ENCODE measurements at regions not wholly inside any gene's neighbourhood (a gene's known extent, or its start where the extent isn't known, plus 50 kb on each side); places are given as distances from the start of the nearest gene placed in this dataset.

DNA sequence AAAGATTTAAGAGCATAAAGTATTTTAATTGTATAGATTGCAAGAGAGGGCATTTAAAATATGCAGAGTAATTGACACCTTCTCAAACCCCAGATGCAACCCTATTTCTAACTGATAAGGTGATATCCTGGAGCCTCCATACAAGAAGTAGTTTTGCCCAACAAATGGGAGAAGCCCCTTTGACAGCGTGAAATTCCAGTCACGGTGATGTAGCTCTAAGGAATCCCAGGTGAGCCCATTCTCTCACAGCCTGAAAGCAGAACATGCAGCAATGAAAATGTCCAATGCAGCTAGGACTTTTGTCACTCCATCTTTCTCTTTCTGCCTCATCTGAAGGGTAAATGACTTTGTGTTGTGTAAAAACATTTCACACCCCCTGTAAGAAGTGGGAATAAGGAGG, 96.4 kb downstream of the TMEM212 start:
- Histone ChIP-seq H3K27ac (ENCODE audit: low read depth in 1 of 2, low read length in 2 of 2) (no peak overlapping the region), H3K4me1 (ENCODE audit: control insufficient read depth in 1 of 2, insufficient read depth in 2 of 2, low read length in 2 of 2) (no peaks in the 10 kb centered on the region), H3K36me3 (ENCODE audit: control insufficient read depth in 1 of 2, insufficient read depth in 2 of 2, low read length in 1 of 2) (no peaks in the 10 kb centered on the region), H3K27me3 (ENCODE audit: control insufficient read depth in 1 of 2, insufficient read depth in 2 of 2, low read length in 1 of 2) (no peaks in the 10 kb centered on the region), H3K9me3 (ENCODE audit: control insufficient read depth, low read length) (no peaks in the 10 kb centered on the region), H3K4me3 (ENCODE audit: low read length in 2 of 2) (no peak overlapping the region)
- WGBS, 2 donors, result 97% methylated on average over 2 of the region's 2 CpGs
- intact Hi-C loops (cut with DNase I), result no loop called here
- ATAC-seq (ENCODE audit: low FRiP score), result no peak
- no peak for DNase-seq

DNA sequence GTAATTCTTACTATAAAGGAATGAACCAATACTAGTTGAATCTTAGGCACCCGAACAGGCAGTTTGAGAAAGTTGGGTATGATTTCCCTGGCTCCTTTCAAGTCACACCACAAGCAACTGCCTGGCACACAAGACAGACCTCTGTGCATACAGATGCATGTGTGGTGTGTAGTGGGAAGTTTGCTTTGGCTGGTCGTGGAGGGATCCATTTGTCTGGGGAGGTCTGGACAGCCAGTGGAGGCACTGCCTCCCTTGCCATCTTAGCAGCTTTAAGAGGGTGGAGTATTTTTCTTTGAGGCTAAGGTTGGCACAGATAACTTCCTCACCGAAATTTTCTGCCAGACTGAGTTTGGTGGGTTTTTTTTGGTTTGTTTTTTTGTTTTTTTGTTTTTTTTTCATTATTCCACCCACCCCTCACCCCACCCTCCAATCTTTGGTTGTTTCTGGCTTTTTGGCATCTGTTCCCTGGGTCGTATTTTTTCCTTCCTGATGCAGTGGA, 97.1 kb downstream of the TMEM212 start:
- no peaks in the 10 kb centered on the region for H3K9me3 ChIP-seq (ENCODE audit: control insufficient read depth, low read length)
- ATAC-seq (ENCODE audit: low FRiP score), result no peak
- no peak overlapping the region for H3K4me3 ChIP-seq (ENCODE audit: low read length in 2 of 2)
- WGBS, 2 donors, result 15 to 20% methylated on average over 4 of the region's 4 CpGs
- H3K27ac ChIP-seq (ENCODE audit: low read depth in 1 of 2, low read length in 2 of 2), result no peak overlapping the region
- H3K27me3 ChIP-seq (ENCODE audit: control insufficient read depth in 1 of 2, insufficient read depth in 2 of 2, low read length in 1 of 2), result no peaks in the 10 kb centered on the region
- DNase-seq, result no peak
- intact Hi-C loops (cut with DNase I), result no loop called here
- H3K36me3 ChIP-seq (ENCODE audit: control insufficient read depth in 1 of 2, insufficient read depth in 2 of 2, low read length in 1 of 2), result no peaks in the 10 kb centered on the region
- no peaks in the 10 kb centered on the region for H3K4me1 ChIP-seq (ENCODE audit: control insufficient read depth in 1 of 2, insufficient read depth in 2 of 2, low read length in 2 of 2)

DNA sequence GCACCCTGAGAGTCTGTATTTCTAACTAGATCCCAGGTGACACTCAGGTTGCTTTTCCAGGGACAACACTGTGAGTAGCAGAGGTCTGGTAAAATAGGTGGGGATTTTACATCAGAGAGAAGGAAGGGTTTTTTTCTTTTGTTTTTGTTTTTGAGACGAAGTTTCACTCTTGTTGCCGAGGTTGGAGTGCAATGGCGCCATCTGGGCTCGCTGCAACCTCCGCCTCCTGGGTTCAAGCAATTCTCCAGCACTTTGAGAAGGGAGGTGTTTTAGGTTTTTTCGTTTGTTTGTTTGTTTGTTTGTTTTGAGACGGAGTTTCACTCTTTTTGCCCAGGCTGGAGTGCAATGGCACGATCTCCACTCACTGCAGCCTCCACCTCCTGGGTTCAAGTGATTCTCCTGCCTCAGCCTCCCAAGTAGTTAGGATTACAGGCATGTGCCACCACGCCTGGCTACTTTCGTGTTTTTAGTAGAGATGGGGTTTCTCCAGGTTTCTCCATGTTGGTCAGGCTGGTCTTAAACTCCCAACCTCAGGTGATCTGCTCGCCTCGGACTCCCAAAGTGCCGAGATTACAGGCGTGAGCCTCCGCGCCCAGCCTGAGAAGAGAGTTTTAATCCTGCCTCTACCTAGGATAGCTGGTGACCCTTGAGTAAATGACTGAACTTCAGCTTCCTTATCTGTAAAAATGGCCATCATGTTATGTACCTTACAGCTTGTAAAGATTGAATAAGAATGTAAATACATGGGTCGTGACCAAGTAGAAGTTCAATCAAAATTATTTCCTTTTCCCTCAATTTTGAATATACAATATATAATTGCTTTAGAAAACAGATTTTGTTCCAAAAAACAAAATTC, 95.9 kb upstream of the FNDC3B start:
- no peak for ATAC-seq (ENCODE audit: low FRiP score)
- H3K4me1 ChIP-seq (ENCODE audit: control insufficient read depth in 1 of 2, insufficient read depth in 2 of 2, low read length in 2 of 2), result no peaks in the 10 kb centered on the region
- WGBS, 2 donors, result 92 to 95% methylated on average over 16 to 17 of the region's 17 CpGs

DNA sequence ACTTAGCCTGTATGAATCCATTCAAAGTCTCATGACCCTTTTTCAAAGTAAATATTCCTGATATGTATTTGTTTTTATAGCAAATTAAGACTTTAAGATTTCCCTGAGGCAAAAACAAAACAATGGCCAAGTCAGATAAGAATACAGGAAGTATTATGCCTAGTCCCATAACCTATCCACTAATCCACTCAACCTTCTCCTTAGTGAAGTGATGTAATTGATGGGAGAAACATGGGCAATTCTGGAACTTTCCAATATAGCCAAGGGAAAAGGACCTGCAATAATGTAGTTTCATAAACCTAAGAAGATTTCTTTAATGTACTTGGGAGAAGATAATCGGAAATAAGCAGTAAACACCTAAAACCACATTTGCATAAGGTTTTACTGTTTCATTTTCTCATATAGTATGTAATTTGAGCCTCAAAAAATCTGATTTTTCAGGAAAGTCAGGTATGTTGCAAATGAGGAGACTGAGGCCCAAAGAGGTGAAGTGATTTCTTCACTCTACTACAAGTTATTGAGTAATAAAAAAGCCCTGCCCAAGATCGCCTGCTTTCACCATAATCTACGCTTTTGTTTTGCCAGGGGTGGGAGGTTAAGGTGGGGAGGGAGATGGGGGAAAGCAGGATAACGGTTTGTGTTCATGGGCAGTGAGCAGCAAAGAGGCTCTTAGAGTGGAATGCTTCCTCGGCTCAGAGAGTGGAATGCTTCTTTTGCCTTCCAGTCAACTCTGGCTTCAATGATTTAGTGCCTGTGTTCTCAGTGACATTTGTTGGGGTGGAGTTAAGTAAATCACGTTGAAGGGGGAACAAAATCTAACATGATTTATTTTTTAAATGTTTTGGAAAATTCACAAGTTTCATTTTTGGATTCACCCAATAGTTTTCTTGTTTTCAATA, 95.0 kb upstream of the FNDC3B start:
- intact Hi-C loops (cut with DNase I), result no loop called here
- ATAC-seq (ENCODE audit: low FRiP score), result peak; percentile 44
- WGBS, 2 donors, result 38 to 41% methylated on average over 6 of the region's 6 CpGs
- Histone ChIP-seq H3K27ac (ENCODE audit: low read depth in 1 of 2, low read length in 2 of 2) (no peak overlapping the region), H3K9me3 (ENCODE audit: control insufficient read depth, low read length) (no peaks in the 10 kb centered on the region), H3K27me3 (ENCODE audit: control insufficient read depth in 1 of 2, insufficient read depth in 2 of 2, low read length in 1 of 2) (no peaks in the 10 kb centered on the region), H3K4me1 (ENCODE audit: control insufficient read depth in 1 of 2, insufficient read depth in 2 of 2, low read length in 2 of 2) (no peaks in the 10 kb centered on the region), H3K36me3 (ENCODE audit: control insufficient read depth in 1 of 2, insufficient read depth in 2 of 2, low read length in 1 of 2) (no peaks in the 10 kb centered on the region), H3K4me3 (ENCODE audit: low read length in 2 of 2) (no peak overlapping the region)
- no peak for DNase-seq

More for the DNA sequence above, 95.9 kb upstream of the FNDC3B start:
- no peaks in the 10 kb centered on the region for H3K27me3 ChIP-seq (ENCODE audit: control insufficient read depth in 1 of 2, insufficient read depth in 2 of 2, low read length in 1 of 2)
- no peak for DNase-seq
- no peak overlapping the region for H3K4me3 ChIP-seq (ENCODE audit: low read length in 2 of 2)
- H3K36me3 ChIP-seq (ENCODE audit: control insufficient read depth in 1 of 2, insufficient read depth in 2 of 2, low read length in 1 of 2), result no peaks in the 10 kb centered on the region
- no peak overlapping the region for H3K27ac ChIP-seq (ENCODE audit: low read depth in 1 of 2, low read length in 2 of 2)
- intact Hi-C loops (cut with DNase I), result no loop called here
- no peaks in the 10 kb centered on the region for H3K9me3 ChIP-seq (ENCODE audit: control insufficient read depth, low read length)

DNA sequence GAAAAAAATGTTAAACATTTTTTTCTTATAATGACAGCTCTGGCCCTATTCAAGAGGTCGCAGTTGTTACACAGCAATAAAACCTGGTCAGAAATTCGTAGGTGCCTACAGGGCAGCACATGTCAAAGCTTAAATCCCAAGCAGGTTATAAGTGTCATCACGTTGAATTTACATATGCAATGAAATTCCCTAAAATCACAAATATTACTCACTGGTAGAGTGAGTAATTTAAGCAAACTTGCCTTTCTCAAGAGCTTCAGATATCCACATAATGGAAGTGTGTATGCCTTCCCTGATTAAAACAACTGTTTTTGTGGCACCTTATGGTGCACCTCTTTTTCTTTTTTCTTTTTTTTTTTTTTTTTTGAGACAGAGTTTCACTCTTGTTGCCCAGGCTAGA, 90.7 kb upstream of the FNDC3B start:
- no peaks in the 10 kb centered on the region for H3K27me3 ChIP-seq (ENCODE audit: control insufficient read depth in 1 of 2, insufficient read depth in 2 of 2, low read length in 1 of 2)
- intact Hi-C loops (cut with DNase I), result no loop called here
- no peak overlapping the region for H3K4me3 ChIP-seq (ENCODE audit: low read length in 2 of 2)
- H3K4me1 ChIP-seq (ENCODE audit: control insufficient read depth in 1 of 2, insufficient read depth in 2 of 2, low read length in 2 of 2), result no peaks in the 10 kb centered on the region
- H3K9me3 ChIP-seq (ENCODE audit: control insufficient read depth, low read length), result no peaks in the 10 kb centered on the region
- no peaks in the 10 kb centered on the region for H3K36me3 ChIP-seq (ENCODE audit: control insufficient read depth in 1 of 2, insufficient read depth in 2 of 2, low read length in 1 of 2)
- DNase-seq, result no peak
- 91 to 92% methylated on average over 3 of the region's 3 CpGs for WGBS, 2 donors
- H3K27ac ChIP-seq (ENCODE audit: low read depth in 1 of 2, low read length in 2 of 2), result no peak overlapping the region
- ATAC-seq (ENCODE audit: low FRiP score), result no peak

DNA sequence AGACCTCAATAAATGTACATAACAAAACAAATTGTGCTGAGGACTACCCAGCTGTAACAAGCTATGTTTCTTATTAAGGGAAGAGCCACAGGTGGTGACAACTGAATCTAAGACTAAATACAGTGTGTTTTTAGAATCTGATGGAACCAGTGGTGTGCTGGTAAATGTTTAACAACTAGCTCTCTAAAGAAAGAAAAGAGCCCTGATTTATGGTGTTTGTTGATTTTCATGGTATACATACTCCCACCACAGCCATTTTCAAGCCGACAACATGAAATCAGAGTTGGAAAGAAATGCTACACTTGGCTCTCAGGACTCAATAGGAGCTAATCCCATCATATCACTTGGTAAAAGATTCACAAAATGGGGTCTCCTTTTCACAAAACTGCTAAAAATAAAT, 89.8 kb upstream of the FNDC3B start:
- intact Hi-C loops (cut with DNase I), result no loop called here
- 79 to 92% methylated on average over 1 of the region's 1 CpG for WGBS, 2 donors
- no peak for ATAC-seq (ENCODE audit: low FRiP score)

DNA sequence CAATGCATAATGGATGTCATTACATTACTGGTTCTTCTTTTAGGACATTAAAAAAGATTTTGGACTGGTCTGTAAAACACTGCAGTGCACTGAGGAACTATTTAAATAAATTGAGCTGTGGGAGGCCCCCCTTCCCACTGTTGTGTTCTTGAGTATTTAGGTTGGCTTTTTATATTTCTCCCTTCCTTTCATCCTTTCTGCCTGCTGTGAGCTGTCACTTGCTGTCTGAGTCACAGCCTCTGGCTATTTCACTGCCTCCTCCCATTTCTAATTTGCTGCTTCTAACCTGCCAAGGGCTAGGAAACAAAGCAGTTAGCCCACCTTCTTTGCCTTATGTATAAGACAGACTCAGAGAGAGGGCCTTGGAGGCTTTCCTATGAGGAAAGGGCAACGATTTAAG, 89.0 kb upstream of the FNDC3B start:
- intact Hi-C loops (cut with DNase I), result no loop called here
- Histone ChIP-seq H3K27me3 (ENCODE audit: control insufficient read depth in 1 of 2, insufficient read depth in 2 of 2, low read length in 1 of 2) (no peaks in the 10 kb centered on the region), H3K36me3 (ENCODE audit: control insufficient read depth in 1 of 2, insufficient read depth in 2 of 2, low read length in 1 of 2) (no peaks in the 10 kb centered on the region), H3K4me3 (ENCODE audit: low read length in 2 of 2) (no peak overlapping the region), H3K27ac (ENCODE audit: low read depth in 1 of 2, low read length in 2 of 2) (no peak overlapping the region), H3K4me1 (ENCODE audit: control insufficient read depth in 1 of 2, insufficient read depth in 2 of 2, low read length in 2 of 2) (no peaks in the 10 kb centered on the region), H3K9me3 (ENCODE audit: control insufficient read depth, low read length) (no peaks in the 10 kb centered on the region)
- ATAC-seq (ENCODE audit: low FRiP score) (no peak), DNase-seq (no peak)
- WGBS, 2 donors, result 26 to 28% methylated on average over 1 of the region's 1 CpG

More for the DNA sequence above, 89.8 kb upstream of the FNDC3B start:
- Histone ChIP-seq H3K27me3 (ENCODE audit: control insufficient read depth in 1 of 2, insufficient read depth in 2 of 2, low read length in 1 of 2) (no peaks in the 10 kb centered on the region), H3K36me3 (ENCODE audit: control insufficient read depth in 1 of 2, insufficient read depth in 2 of 2, low read length in 1 of 2) (no peaks in the 10 kb centered on the region), H3K4me1 (ENCODE audit: control insufficient read depth in 1 of 2, insufficient read depth in 2 of 2, low read length in 2 of 2) (no peaks in the 10 kb centered on the region), H3K27ac (ENCODE audit: low read depth in 1 of 2, low read length in 2 of 2) (no peak overlapping the region), H3K9me3 (ENCODE audit: control insufficient read depth, low read length) (no peaks in the 10 kb centered on the region), H3K4me3 (ENCODE audit: low read length in 2 of 2) (no peak overlapping the region)
- no peak for DNase-seq

DNA sequence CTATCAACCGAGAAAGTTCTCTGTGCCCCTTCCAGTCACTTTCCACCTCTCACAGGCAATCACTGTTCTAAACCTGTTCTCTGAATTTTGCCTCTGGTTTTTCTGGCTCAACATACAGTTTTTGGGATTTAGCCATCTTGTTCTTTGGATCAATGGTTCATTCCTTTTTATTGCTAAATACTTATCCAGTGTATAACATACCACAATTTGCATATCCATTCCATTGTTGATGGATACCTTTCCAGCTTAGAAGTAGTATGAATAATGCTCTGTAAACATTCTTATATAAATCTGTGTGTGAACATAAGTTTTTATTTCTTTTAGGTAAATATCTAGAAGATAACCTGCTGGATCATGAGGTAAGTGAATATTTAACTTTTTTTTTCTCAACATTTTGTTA, 87.8 kb upstream of the FNDC3B start:
- H3K27ac ChIP-seq (ENCODE audit: low read depth in 1 of 2, low read length in 2 of 2), result no peak overlapping the region
- intact Hi-C loops (cut with DNase I), result no loop called here
- no peak overlapping the region for H3K4me3 ChIP-seq (ENCODE audit: low read length in 2 of 2)
- H3K27me3 ChIP-seq (ENCODE audit: control insufficient read depth in 1 of 2, insufficient read depth in 2 of 2, low read length in 1 of 2), result no peaks in the 10 kb centered on the region
- no peaks in the 10 kb centered on the region for H3K36me3 ChIP-seq (ENCODE audit: control insufficient read depth in 1 of 2, insufficient read depth in 2 of 2, low read length in 1 of 2)
- H3K4me1 ChIP-seq (ENCODE audit: control insufficient read depth in 1 of 2, insufficient read depth in 2 of 2, low read length in 2 of 2), result no peaks in the 10 kb centered on the region
- WGBS, 2 donors, result 90 to 96% methylated on average over 1 of the region's 1 CpG
- ATAC-seq (ENCODE audit: low FRiP score) (no peak), DNase-seq (no peak)
- H3K9me3 ChIP-seq (ENCODE audit: control insufficient read depth, low read length), result no peaks in the 10 kb centered on the region
